PC-3 (cell line): ENCODE measurements at regions not wholly inside any gene's neighbourhood (a gene's known extent, or its start where the extent isn't known, plus 50 kb on each side); places are given as distances from the start of the nearest gene placed in this dataset.

Source experiments
- CTCF ChIP-seq: fragments of 300-600 bp; sonication (generic); conservative IDR thresholded peaks from 2 replicates; pipeline ENCODE4 v1.5.1; 2017; ENCODE audit warnings: antibody characterized with exemption, low read depth, mild to moderate bottlenecking, low read length
- EZH2 ChIP-seq: fragments of 300-600 bp; sonication (generic); IDR thresholded peaks from one replicate; pipeline ENCODE4 v1.6.1; 2017; ENCODE audit warnings: antibody characterized with exemption, mild to moderate bottlenecking, low read length; ENCODE audit not compliant: unreplicated experiment
- EZH2phosphoT487 ChIP-seq: fragments of 300-600 bp; sonication (generic); IDR thresholded peaks from 2 replicates; pipeline ENCODE4 v1.6.1; 2018; ENCODE audit warnings: mild to moderate bottlenecking, antibody characterized with exemption, low read length, borderline replicate concordance

GRCh38 chr3:104279617-104280016 lies 1087.1 kb upstream of the ALCAM start:
- no peak for TF ChIP-seq CTCF
- TF ChIP-seq EZH2, result no peak
- no peak for TF ChIP-seq EZH2phosphoT487
